GM04503 (cell line): ENCODE measurements at regions not wholly inside any gene's neighbourhood (a gene's known extent, or its start where the extent isn't known, plus 50 kb on each side); places are given as distances from the start of the nearest gene placed in this dataset.
"Not testable (repeated sequence)": the region's sequence is repeated elsewhere in the genome, so short reads cannot be mapped to it uniquely, and the experiment has no call there.

Experiments used
- DNase-seq: peaks from one replicate; pipeline ENCODE4 v3.0.0-alpha.2; 2012; ENCODE audit warnings: low read depth

DNA sequence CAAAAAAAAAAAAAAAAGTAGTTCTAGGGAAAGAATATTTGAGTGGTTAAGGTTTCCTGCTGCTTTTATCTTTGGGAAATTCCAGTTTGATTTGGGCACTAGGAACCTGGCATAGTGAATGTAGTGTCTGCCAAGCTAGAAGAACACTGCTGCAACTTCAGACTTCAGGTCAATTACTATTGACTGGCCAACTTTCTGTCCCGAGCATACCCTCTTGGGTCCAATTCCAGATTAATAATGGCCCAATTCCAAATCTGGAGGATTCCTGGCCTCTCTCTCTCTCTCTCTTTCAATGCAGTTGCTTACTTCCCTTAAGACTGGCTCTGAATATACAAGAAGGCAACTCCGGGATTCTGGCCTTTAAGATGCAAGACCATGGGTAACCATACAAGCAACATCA lies 74.9 kb downstream of the ANKEF1 start:
- DNase-seq, result no peak

DNA sequence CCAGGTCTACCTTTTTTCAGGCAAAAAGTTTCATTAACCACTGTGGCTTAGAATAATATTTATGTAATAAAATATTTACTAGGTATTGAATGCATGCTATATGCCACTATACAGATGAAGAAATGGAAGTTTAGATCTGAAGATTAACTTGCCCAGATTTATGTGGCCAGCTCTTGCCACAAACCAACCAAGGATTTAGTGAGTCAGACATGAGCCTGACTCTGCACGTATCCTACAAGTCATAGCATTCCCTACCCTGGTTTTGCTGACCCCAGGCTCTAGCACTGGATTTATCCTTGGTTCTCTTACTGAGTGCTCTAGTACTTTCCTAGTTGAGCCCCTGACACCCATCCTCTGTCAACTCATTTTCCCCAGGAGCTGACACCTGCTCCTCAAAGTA lies 75.4 kb downstream of the ANKEF1 start:
- no peak for DNase-seq

DNA sequence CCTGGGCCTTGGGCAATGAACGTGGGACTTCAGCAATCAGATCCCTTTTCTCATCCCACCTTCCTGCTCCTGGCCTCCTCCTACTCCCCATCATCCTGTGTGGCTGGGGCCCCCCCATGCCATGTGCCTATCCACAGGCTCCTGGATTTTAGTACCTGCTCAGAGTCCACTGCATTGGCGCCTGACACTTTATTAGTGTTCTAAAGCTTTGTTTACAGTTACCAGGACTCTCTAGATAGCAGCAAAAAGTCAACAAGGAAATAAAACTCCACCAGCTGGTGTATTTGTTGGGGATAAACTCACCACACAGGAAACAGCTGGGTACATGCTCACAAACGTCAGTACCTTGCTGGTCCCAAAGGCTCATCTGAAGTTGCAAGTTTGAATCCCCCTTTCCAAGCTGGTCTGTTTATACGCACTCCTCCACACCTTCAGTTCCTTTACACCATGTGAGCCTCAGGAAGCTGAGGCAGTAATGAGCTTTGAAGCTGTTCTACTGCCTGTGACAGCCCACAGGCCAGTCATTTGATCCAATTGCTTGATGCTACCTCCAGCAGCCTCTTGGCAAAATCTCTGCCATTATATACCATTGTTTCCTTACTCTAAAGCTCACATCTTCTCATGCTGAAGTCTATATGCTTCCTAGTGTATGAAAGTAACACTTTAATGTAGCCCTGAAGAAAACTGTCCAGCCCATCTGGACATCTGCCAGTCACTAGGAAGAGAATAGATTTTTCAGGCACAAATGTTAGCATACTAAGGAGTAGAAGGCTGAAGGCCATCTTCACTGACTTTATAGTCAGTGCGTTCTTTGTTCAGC lies 76.6 kb downstream of the ANKEF1 start:
- no peak for DNase-seq

DNA sequence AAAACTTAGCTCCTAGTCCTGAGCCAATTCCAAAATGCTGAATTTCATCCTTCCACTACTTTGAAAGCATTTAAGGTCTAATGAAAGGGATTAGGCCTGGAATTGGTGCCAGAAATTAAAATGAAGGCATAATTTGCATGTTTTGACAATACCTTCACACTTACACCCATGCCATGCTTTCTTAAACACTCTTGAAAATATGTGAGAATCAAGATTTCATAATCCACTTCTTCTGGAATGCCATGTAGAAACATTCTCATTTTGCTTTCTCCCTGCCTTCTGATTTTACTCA lies 77.1 kb downstream of the ANKEF1 start:
- no peak for DNase-seq

DNA sequence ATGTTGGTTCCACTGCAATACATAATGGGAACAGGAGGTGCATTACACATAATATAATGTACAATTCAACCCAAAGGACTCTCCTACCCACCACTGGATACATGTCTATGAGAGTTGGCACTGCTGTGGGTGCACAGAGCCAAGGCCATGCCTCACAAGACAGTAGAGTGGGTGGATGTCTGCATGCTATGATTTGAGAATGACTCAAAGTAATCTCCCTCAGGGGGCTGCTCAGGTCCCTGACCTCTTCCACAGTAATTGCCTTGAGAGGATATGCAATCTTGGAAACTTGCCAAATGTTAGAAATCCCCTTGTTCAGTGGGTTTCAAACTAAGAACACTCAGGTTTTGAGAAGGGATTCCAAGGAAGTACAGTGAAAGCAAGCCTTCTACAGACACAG lies 79.0 kb downstream of the ANKEF1 start:
- DNase-seq, result no peak

DNA sequence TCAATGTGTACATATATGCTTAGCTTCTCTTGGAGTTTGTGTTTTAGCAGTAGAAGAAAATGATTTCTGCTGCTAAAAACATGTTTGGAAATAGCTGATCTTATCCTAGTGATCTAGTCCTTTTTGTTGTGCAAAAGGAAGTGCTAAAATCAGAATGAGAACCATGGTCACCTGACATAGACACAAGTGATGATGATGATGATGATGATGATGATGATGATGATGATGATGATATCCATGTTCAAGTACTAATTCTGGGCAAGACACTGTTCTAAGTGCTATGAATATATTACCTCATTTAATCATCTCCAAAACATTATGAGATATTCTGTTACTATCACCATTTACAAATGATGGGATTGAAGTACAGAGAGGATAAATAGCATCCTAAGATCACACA lies 79.8 kb downstream of the ANKEF1 start:
- no peak for DNase-seq

DNA sequence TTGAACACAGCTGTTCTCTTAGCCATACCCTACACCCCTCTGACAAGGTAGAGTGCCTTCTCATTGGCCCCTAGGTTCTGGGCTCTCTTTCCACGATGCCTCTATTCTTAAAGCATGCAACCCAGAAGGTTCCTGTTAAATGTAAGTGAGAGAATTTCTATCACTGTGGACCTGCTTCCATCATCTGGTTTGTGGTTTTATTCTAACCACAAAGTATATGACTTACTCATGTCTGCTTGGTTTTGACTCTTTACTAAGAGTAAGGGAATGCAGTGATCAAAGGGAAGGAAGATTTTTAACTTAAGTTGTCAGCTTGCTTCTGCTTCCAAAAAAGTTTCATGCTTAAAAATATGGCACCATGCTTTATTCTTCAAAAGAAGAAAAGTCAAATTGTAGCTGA lies 80.2 kb downstream of the ANKEF1 start:
- DNase-seq, result peak; percentile 81

DNA sequence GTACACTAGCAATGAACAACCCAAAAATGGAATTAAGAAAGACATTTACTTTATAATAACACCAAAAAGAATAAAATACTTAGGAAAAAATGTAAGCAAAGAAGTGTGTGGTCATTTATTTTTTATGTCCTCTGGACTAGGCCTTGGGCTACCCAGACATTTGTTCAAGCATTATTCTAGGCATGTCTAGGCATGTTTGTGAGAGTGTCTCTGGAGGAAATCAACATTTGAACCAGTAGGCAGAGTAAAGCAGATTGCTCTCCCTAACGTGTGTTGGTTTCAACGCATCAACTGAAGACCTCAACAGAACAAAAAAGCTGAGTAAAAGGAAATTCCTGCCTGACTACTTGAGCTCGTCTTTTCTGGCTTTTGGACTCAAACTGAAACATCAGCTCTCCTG lies 84.5 kb downstream of the ANKEF1 start:
- DNase-seq, result no peak

GRCh38 chr20:10124883-10125282 lies 90.1 kb downstream of the ANKEF1 start:
- not testable (repeated sequence) for DNase-seq

DNA sequence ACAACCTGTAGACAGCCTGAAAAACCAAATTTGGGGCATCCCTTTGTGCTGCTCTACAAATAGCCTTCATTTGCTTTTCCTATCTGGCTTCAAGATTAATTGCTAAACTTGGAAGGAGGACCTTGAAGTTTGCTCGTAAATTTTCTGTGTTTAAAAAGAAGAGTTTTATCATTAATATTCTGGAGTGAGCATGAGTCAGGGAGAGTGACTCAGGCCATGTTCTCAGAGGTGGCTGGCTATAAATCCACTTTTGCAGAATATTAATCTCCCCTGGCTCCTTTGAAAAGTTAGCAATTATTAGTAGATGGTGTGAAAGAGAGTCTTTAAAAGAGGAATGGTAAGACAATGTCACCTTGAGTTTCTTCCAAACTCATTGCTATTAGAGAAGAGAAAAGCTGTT lies 91.0 kb downstream of the ANKEF1 start:
- DNase-seq, result no peak

DNA sequence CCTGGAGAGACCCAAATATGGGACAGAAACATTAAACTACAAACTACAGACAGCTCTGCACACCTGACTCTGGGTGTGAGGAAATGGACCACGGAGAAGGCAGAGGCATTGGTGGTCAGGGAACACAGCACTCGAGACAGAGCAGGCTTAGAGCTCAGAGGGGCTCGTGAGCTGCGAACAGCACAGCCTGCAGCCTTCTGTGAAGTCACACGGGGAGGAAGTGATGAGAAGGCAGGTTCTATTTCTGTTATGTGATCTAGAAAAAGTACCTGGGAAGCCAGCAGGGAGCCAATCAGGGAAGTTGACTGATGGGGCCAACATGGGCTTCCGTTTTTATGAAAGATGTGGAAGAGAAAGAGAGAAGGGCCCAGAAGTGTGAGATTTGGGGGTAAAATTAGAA lies 88.9 kb upstream of the SNAP25 start:
- no peak for DNase-seq

DNA sequence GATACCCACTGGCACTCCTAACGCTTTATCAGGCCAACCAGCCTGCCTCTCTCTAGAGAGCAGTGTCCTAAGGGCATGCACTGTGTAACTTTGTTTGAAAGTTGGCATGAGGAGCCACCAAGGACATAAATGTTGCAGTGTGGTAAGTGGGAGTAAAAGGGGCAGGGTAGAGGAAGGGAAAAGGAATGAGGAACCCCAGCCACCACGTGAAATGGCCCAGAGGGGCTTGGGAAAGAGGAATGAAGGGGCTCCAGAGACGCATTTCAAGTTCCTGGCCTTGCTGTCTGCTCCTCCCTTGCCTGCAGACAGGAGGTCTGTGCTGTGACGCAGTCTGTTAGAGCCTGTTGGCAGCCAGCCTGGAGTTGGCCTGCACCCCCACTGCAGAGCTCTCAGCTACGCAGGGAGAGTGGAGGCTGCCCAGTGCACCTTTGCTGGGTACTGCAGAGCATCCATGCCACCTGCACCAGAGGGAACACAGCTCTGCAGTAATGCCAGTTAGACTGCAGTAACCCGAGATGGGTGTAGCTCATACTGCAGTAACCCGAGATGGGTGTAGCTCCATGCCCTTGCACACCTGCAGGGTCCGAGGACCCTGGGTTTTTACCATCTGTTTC lies 86.8 kb upstream of the SNAP25 start:
- DNase-seq, result no peak

- no peak for DNase-seq
These were observed 86.2 kb upstream of the SNAP25 start for GRCh38 chr20:10132387-10132786.

DNA sequence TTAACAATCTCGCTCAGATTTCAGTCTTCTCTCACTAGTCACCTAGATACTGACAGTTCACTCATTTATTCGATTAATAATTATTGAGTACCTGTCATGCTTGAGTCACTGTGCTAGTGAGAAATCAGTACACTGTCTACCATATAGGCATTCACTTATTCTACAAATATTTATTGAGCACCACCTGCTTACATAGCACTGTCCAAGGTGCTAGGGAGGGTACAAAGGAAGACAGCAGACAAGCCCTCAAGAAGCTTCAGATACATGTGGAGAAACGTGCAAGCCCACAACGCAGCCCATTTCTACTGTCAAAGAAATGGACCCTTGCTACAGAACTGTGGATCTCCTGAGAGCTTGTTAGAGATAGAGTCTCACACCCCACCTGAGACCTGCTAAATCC lies 85.1 kb upstream of the SNAP25 start:
- DNase-seq, result no peak

DNA sequence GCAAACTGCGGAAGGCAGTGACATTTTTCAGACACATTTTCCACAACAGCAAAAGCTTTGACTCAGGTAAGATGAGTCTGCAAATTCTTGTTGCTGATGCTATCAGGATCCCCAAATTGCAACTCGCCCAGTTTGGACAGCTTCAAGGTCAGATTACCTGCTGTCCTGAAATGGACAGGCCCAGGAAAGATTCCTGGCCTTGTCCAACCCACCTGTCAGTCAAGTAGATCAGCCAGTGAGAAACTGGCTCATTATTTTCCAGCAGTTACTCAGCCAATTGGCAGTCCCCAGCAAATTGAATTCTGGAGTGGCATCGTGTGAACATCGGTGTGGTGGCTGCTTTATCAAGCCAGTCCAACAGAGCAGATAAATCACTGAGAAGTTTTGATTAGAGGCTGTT lies 84.5 kb upstream of the SNAP25 start:
- DNase-seq, result no peak

GRCh38 chr20:10135438-10135837 lies 83.2 kb upstream of the SNAP25 start:
- DNase-seq, result no peak

DNA sequence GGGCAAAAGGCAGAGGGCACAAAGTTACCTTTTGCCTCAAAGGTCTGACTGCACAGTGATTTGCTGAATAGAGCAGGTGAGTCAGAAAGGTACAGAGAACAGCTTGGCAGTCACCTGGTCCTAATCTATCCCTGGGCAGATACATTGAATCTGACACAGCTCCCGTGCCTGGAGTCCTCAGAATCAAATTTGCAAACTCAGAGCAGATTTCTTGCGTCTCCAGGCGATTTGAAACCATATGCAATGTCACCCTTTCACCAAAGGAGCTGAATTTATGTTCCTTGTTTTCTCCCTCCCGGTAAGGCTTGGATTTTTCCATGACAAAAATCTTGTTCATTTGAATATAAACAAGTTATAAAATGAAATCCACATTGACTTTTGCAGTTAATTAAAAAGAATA lies 81.6 kb upstream of the SNAP25 start:
- no peak for DNase-seq

- no peak for DNase-seq
These were observed 81.1 kb upstream of the SNAP25 start for GRCh38 chr20:10137533-10137932.

DNA sequence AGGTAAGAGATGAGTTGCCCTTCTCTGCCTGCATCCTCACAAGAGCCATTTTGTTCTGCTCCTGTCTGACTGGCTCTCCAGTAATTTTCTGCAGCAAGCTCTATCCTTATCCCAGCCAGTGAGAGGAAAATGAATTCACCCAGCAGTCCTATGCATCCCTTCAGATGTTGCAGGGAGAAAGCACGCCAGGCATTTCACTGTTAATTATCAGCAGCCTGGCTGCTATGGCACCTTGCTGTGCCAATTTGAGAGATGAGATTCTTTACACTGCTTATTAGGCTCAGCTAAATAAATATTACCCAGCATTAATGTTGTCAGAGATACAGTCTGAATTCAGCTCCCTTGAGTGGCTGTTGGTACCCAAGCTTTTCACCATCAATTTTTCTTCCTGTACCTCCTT lies 61.1 kb upstream of the SNAP25 start:
- DNase-seq, result no peak

DNA sequence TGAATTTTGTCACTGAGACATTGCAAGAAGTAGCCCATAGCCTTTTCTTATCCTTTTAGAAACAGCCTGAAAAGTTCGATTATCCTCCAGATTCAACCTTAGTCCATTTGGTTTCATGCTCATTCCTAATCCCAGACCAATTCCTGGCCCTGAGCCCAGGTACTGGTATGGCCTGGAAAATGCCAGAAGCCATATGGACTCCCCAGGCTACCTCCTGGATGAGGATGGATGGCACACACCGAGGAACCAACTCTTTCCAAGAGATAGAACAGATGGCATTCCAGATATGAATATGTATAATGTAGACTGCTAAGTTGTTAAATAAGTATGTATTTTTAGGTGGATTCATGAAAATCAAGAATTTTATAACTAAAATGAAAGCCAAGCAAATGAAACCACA lies 51.6 kb upstream of the SNAP25 start:
- no peak for DNase-seq

- no peak for DNase-seq
These were observed 51.0 kb upstream of the SNAP25 start for GRCh38 chr20:10167594-10167993.
